GM23338 (cell line): ENCODE measurements at regions not wholly inside any gene's neighbourhood (a gene's known extent, or its start where the extent isn't known, plus 50 kb on each side); places are given as distances from the start of the nearest gene placed in this dataset.

Experiments
- ATAC-seq: fragments of 200-7000 bp; cut with Tn5 transposase; 3 replicates; pipeline ENCODE4 v1.9.1; 2020
- DNase-seq: peaks from one replicate; pipeline ENCODE4 v3.0.0-alpha.2; 2015; ENCODE audit warnings: low spot score
- H2AFZ ChIP-seq: fragments of 200-600 bp; sonication (generic); 2 replicates; pipeline ENCODE4 v1.8.0; 2016; ENCODE audit warnings: antibody characterized with exemption, mild to moderate bottlenecking, moderate library complexity
- H3F3A ChIP-seq: fragments of 200-600 bp; sonication (generic); replicated peaks from 2 replicates; pipeline ENCODE4 v1.8.0; 2017; ENCODE audit warnings: antibody characterized with exemption, mixed run types, low read depth
- H3K27ac ChIP-seq: fragments of 200-600 bp; sonication (generic); 2 replicates; pipeline ENCODE4 v1.6.1; 2016; ENCODE audit warnings: low read depth
- H3K27me3 ChIP-seq: fragments of 200-600 bp; sonication (generic); 2 replicates; pipeline ENCODE4 v1.8.0; 2016; ENCODE audit warnings: mild to moderate bottlenecking, mixed run types, moderate library complexity; ENCODE audit not compliant: insufficient read depth
- H3K36me3 ChIP-seq: fragments of 200-600 bp; sonication (generic); 2 replicates; pipeline ENCODE4 v1.8.0; 2016; ENCODE audit warnings: mild to moderate bottlenecking; ENCODE audit not compliant: insufficient read depth
- H3K4me1 ChIP-seq: fragments of 200-600 bp; sonication (generic); 2 replicates; pipeline ENCODE4 v1.8.0; 2016; ENCODE audit warnings: mild to moderate bottlenecking, moderate library complexity; ENCODE audit not compliant: insufficient read depth
- H3K4me2 ChIP-seq: fragments of 200-600 bp; sonication (generic); 2 replicates; pipeline ENCODE4 v1.7.1; 2017; ENCODE audit warnings: mixed run types
- H3K4me3 ChIP-seq: fragments of 200-600 bp; sonication (generic); 2 replicates; pipeline ENCODE4 v1.6.1; 2016; ENCODE audit warnings: mixed run types
- H3K79me2 ChIP-seq: fragments of 200-600 bp; sonication (generic); replicated peaks from 2 replicates; pipeline ENCODE4 v1.8.0; 2017; ENCODE audit warnings: mild to moderate bottlenecking; ENCODE audit not compliant: insufficient read depth
- H3K9me2 ChIP-seq: fragments of 200-600 bp; sonication (generic); 2 replicates; pipeline ENCODE4 v1.8.0; 2017; ENCODE audit not compliant: insufficient read depth
- H4K20me1 ChIP-seq: fragments of 200-600 bp; sonication (generic); replicated peaks from 2 replicates; pipeline ENCODE4 v1.8.0; 2017; ENCODE audit warnings: mild to moderate bottlenecking; ENCODE audit not compliant: insufficient read depth
- H3K27ac Mint-ChIP-seq: 2 replicates; pipeline ENCODE4 v1.8.0; 2020; ENCODE audit warnings: inconsistent platforms, mild to moderate bottlenecking, moderate library complexity, mixed read lengths
- H3K27me3 Mint-ChIP-seq: 3 replicates; pipeline ENCODE4 v1.8.0; 2022; ENCODE audit warnings: low read depth, mild to moderate bottlenecking, moderate library complexity, mixed read lengths, inconsistent platforms; ENCODE audit not compliant: insufficient read depth, poor library complexity
- H3K36me3 Mint-ChIP-seq: 3 replicates; pipeline ENCODE4 v1.8.0; 2021; ENCODE audit warnings: low read depth, mild to moderate bottlenecking, inconsistent platforms, moderate library complexity, mixed read lengths
- H3K4me1 Mint-ChIP-seq: 3 replicates; pipeline ENCODE4 v1.8.0; 2020; ENCODE audit warnings: mild to moderate bottlenecking, inconsistent platforms, mixed read lengths
- H3K4me3 Mint-ChIP-seq: 3 replicates; pipeline ENCODE4 v1.8.0; 2021; ENCODE audit warnings: moderate library complexity, mild to moderate bottlenecking, inconsistent platforms, mixed read lengths
- H3K9me3 Mint-ChIP-seq: 3 replicates; pipeline ENCODE4 v1.8.0; 2020; ENCODE audit warnings: moderate library complexity, mild to moderate bottlenecking, inconsistent platforms, mixed read lengths
- CREB1 ChIP-seq: fragments of 250-450 bp; sonication (Bioruptor Pico); IDR thresholded peaks from 2 replicates; pipeline ENCODE4 v1.5.0; 2020; ENCODE audit warnings: low read depth, mild to moderate bottlenecking, moderate library complexity
- CTCF ChIP-seq, 2 experiments: fragments of 200-600 bp in 1 of 2; sonication (generic) in 1 of 2; conservative IDR thresholded peaks; 2 replicates each; pipeline versions ENCODE4 v1.5.1 to v1.6.1; 2016 to 2017; ENCODE audit warnings: antibody characterized with exemption in 2 of 2, low read depth in 2 of 2, mild to moderate bottlenecking in 2 of 2, moderate library complexity in 1 of 2
- ETS1 ChIP-seq: IDR thresholded peaks from 2 replicates; pipeline ENCODE4 v1.6.1; 2016; ENCODE audit warnings: antibody characterized with exemption
- EZH2 ChIP-seq: fragments of 200-600 bp; sonication (generic); IDR thresholded peaks from one replicate; pipeline ENCODE4 v1.8.0; 2017; ENCODE audit warnings: antibody characterized with exemption, mild to moderate bottlenecking, low read depth; ENCODE audit not compliant: unreplicated experiment
- EZH2phosphoT487 ChIP-seq: fragments of 200-600 bp; sonication (generic); IDR thresholded peaks from one replicate; pipeline ENCODE4 v1.8.1; 2018; ENCODE audit warnings: antibody characterized with exemption; ENCODE audit not compliant: unreplicated experiment
- JUNB ChIP-seq: IDR thresholded peaks from one replicate; pipeline ENCODE4 v1.6.1; 2016; ENCODE audit warnings: antibody characterized with exemption; ENCODE audit not compliant: unreplicated experiment
- NANOG ChIP-seq: IDR thresholded peaks from 2 replicates; pipeline ENCODE4 v1.6.1; 2016; ENCODE audit warnings: antibody characterized with exemption, borderline replicate concordance
- REST ChIP-seq: IDR thresholded peaks from one replicate; pipeline ENCODE4 v1.6.1; 2018; ENCODE audit warnings: antibody characterized with exemption; ENCODE audit not compliant: unreplicated experiment
- STAT1 ChIP-seq: IDR thresholded peaks from one replicate; pipeline ENCODE4 v1.6.1; 2016; ENCODE audit warnings: antibody characterized with exemption; ENCODE audit not compliant: unreplicated experiment
- ZNF114 ChIP-seq: fragments of 250-450 bp; sonication (Bioruptor Pico); IDR thresholded peaks from 2 replicates; pipeline ENCODE4 v1.5.0; 2020; ENCODE audit warnings: mild to moderate bottlenecking, moderate library complexity
- ZNF331 ChIP-seq: fragments of 250-450 bp; sonication (Bioruptor Pico); IDR thresholded peaks from 2 replicates; pipeline ENCODE4 v1.5.0; 2020; ENCODE audit warnings: low read depth, mild to moderate bottlenecking, moderate library complexity

GRCh38 chr13:111907341-111907880 is 159.5 kb upstream of the SOX1 start:
- DNase-seq (no peak), ATAC-seq (no peak)
- Histone ChIP-seq H3K4me1 (no peaks in the 10 kb centered on the region), H3K36me3 (no peaks in the 10 kb centered on the region), H3K4me2 (no peak overlapping the region), H3F3A (no peaks in the 10 kb centered on the region), H2AFZ (no peak overlapping the region), H4K20me1 (no peaks in the 10 kb centered on the region), H3K27me3 (no peaks in the 10 kb centered on the region), H3K4me3 (no peak overlapping the region), H3K27ac (no peak overlapping the region), H3K9me2 (no peaks in the 10 kb centered on the region; the same call in 1 of the 2 replicates), H3K79me2 (no peaks in the 10 kb centered on the region)
- H3K4me1 Mint-ChIP-seq = no peaks in the 10 kb centered on the region; the same call in 2 of the 3 replicates
- no peak overlapping the region for H3K27ac Mint-ChIP-seq
- no peak for TF ChIP-seq STAT1
- no peak for TF ChIP-seq JUNB
- TF ChIP-seq ETS1 = no peak
- TF ChIP-seq EZH2 = no peak
- no peak for TF ChIP-seq EZH2phosphoT487
- no peak for TF ChIP-seq CREB1 (CRISPR knock-in tag)
- no peak for TF ChIP-seq CTCF (conservative IDR thresholded peaks at IDR 0.05; ENCODE audit: low read depth in 2 of 2)
- no peak for TF ChIP-seq ZNF114 (CRISPR knock-in tag)
- no peak overlapping the region for H3K4me3 Mint-ChIP-seq
- H3K27me3 Mint-ChIP-seq = peaks cover 16% of the 10 kb centered on the region
- no peaks in the 10 kb centered on the region; the same call in 2 of the 3 replicates for H3K36me3 Mint-ChIP-seq
- H3K9me3 Mint-ChIP-seq = no peaks in the 10 kb centered on the region; the same call in 1 of the 3 replicates

- Histone ChIP-seq H3K9me2 (no peaks in the 10 kb centered on the region; the same call in 1 of the 2 replicates), H4K20me1 (no peaks in the 10 kb centered on the region), H3K4me3 (no peak overlapping the region), H3K79me2 (no peaks in the 10 kb centered on the region), H3K36me3 (no peaks in the 10 kb centered on the region), H3K27ac (no peak overlapping the region), H2AFZ (no peak overlapping the region), H3F3A (no peaks in the 10 kb centered on the region), H3K4me1 (no peaks in the 10 kb centered on the region), H3K27me3 (no peaks in the 10 kb centered on the region), H3K4me2 (no peak overlapping the region)
- no peaks in the 10 kb centered on the region; the same call in 2 of the 3 replicates for H3K36me3 Mint-ChIP-seq
- H3K9me3 Mint-ChIP-seq = no peaks in the 10 kb centered on the region; the same call in 1 of the 3 replicates
- peaks cover 16% of the 10 kb centered on the region for H3K27me3 Mint-ChIP-seq
- no peak overlapping the region for H3K27ac Mint-ChIP-seq
- no peak for DNase-seq
- peaks cover under 1% of the 10 kb centered on the region; the same call in 1 of the 3 replicates for H3K4me1 Mint-ChIP-seq
- no peak overlapping the region for H3K4me3 Mint-ChIP-seq
- no peak for ATAC-seq
- TF ChIP-seq CREB1 (CRISPR knock-in tag) (no peak), CTCF (conservative IDR thresholded peaks at IDR 0.05; ENCODE audit: low read depth in 2 of 2) (no peak), EZH2 (no peak), EZH2phosphoT487 (no peak), ZNF331 (CRISPR knock-in tag) (no peak), ETS1 (no peak), STAT1 (no peak), JUNB (no peak), NANOG (no peak), ZNF114 (CRISPR knock-in tag) (no peak), REST (no peak)
Measured at GRCh38 chr13:111908361-111908760, 158.6 kb upstream of the SOX1 start.
